IMR-90 (cell line): ENCODE measurements at regions not wholly inside any gene's neighbourhood (a gene's known extent, or its start where the extent isn't known, plus 50 kb on each side); places are given as distances from the start of the nearest gene placed in this dataset.

Experiments
- ATAC-seq: fragments of 200-7000 bp; cut with Tn5 transposase; 2 replicates; pipeline ENCODE4 v1.9.1; 2020; ENCODE audit warnings: low read depth, mild to moderate bottlenecking, moderate library complexity
- BruUV-seq: library from RNA; stranded (reverse); fragments of 400-500 nt; replicated peaks from 2 replicates; lab custom pipeline; 2021; lab: Mats Ljungman, UMichigan
- CTCF ChIA-PET: fragments of 300-600 bp; formaldehyde crosslinking; extraction: SDS; loops from one replicate; lab custom pipeline; 2021; ENCODE audit warnings: antibody characterized with exemption; lab: Yijun Ruan, JAX
- POLR2A ChIA-PET: fragments of 300-600 bp; sonication (Branson Sonifier 250); formaldehyde crosslinking; loops from one replicate; lab custom pipeline; 2022; ENCODE audit warnings: antibody characterized with exemption; ENCODE audit not compliant: unreplicated experiment; lab: Charles Lee
- DNase-seq: peaks from one replicate; pipeline ENCODE4 v3.0.0; 2013
- H2AFZ ChIP-seq: replicated peaks from 2 replicates; pipeline ENCODE3; 2013; ENCODE audit warnings: low read length, mild to moderate bottlenecking; ENCODE audit not compliant: poor library complexity
- H2AK5ac ChIP-seq: 2 replicates; pipeline ENCODE4 v1.6.1; 2013; ENCODE audit warnings: low read depth, low read length, inconsistent platforms
- H2AK9ac ChIP-seq: replicated peaks from 2 replicates; pipeline ENCODE3; 2013; ENCODE audit warnings: mild to moderate bottlenecking, low read depth, low read length, moderate library complexity; ENCODE audit not compliant: poor library complexity
- H2BK120ac ChIP-seq: 2 replicates; pipeline ENCODE4 v1.6.1; 2013; ENCODE audit warnings: low read depth, low read length, inconsistent platforms
- H2BK15ac ChIP-seq: 3 replicates; pipeline ENCODE4 v1.6.1; 2013; ENCODE audit warnings: low read depth, low read length, inconsistent platforms
- H2BK20ac ChIP-seq: 2 replicates; pipeline ENCODE4 v1.6.1; 2013; ENCODE audit warnings: low read depth, mild to moderate bottlenecking, inconsistent platforms, low read length, moderate library complexity
- H2BK5ac ChIP-seq: 2 replicates; pipeline ENCODE4 v1.6.1; 2013; ENCODE audit warnings: mild to moderate bottlenecking, low read depth, low read length, inconsistent platforms; ENCODE audit not compliant: poor library complexity, severe bottlenecking
- H3K14ac ChIP-seq: replicated peaks from 2 replicates; pipeline ENCODE4 v1.6.1; 2013; ENCODE audit warnings: low read depth, low read length, inconsistent platforms
- H3K18ac ChIP-seq: 2 replicates; pipeline ENCODE4 v1.6.1; 2013; ENCODE audit warnings: low read depth, low read length, control low read depth
- H3K23ac ChIP-seq: 2 replicates; pipeline ENCODE4 v1.6.1; 2013; ENCODE audit warnings: low read depth, low read length, inconsistent platforms
- H3K27ac ChIP-seq: 2 replicates; pipeline ENCODE4 v1.5.1; 2013; ENCODE audit warnings: mild to moderate bottlenecking, control low read depth, low read length; ENCODE audit not compliant: insufficient read depth
- H3K27me3 ChIP-seq: 2 replicates; pipeline ENCODE4 v1.6.1; 2013; ENCODE audit warnings: low read length; ENCODE audit not compliant: control insufficient read depth, insufficient read depth
- H3K36me3 ChIP-seq: 2 replicates; pipeline ENCODE4 v1.6.1; 2013; ENCODE audit warnings: low read length, mixed read lengths; ENCODE audit not compliant: control insufficient read depth, insufficient read depth
- H3K4ac ChIP-seq: 2 replicates; pipeline ENCODE4 v1.6.1; 2013; ENCODE audit warnings: low read depth, low read length, inconsistent platforms
- H3K4me1 ChIP-seq: 2 replicates; pipeline ENCODE4 v1.6.1; 2013; ENCODE audit warnings: low read length, mixed read lengths; ENCODE audit not compliant: control insufficient read depth, insufficient read depth
- H3K4me2 ChIP-seq: 2 replicates; pipeline ENCODE4 v1.6.1; 2013; ENCODE audit warnings: low read depth, mild to moderate bottlenecking, control low read depth, low read length, moderate library complexity
- H3K4me3 ChIP-seq: 2 replicates; pipeline ENCODE4 v1.5.1; 2013; ENCODE audit warnings: low read depth, mild to moderate bottlenecking, control low read depth, low read length, moderate library complexity; ENCODE audit not compliant: insufficient read depth
- H3K56ac ChIP-seq: 2 replicates; pipeline ENCODE4 v1.6.1; 2013; ENCODE audit warnings: low read length, inconsistent platforms; ENCODE audit not compliant: insufficient read depth; ENCODE audit errors: extremely low read depth
- H3K79me1 ChIP-seq, 2 experiments: 2 replicates each; pipeline ENCODE4 v1.6.1; 2013; ENCODE audit warnings: low read length in 2 of 2, inconsistent platforms in 1 of 2, low read depth in 1 of 2
- H3K9ac ChIP-seq: 2 replicates; pipeline ENCODE4 v1.6.1; 2013; ENCODE audit warnings: low read depth, low read length, control low read depth
- H3K9me1 ChIP-seq: 2 replicates; pipeline ENCODE4 v1.6.1; 2013; ENCODE audit warnings: low read length, inconsistent platforms; ENCODE audit not compliant: insufficient read depth
- H3K9me3 ChIP-seq: 2 replicates; pipeline ENCODE4 v1.6.1; 2013; ENCODE audit warnings: low read length; ENCODE audit not compliant: control insufficient read depth, insufficient read depth
- H4K20me1 ChIP-seq: 2 replicates; pipeline ENCODE4 v1.6.1; 2013; ENCODE audit warnings: low read length, inconsistent platforms; ENCODE audit not compliant: insufficient read depth
- H4K5ac ChIP-seq: 2 replicates; pipeline ENCODE4 v1.6.1; 2013; ENCODE audit warnings: mild to moderate bottlenecking, low read depth, low read length, control low read depth
- H4K8ac ChIP-seq, 2 experiments: 2 replicates each; pipeline ENCODE4 v1.6.1; 2013; ENCODE audit warnings: low read depth in 2 of 2, low read length in 2 of 2, control low read depth in 1 of 2, inconsistent platforms in 1 of 2
- H4K91ac ChIP-seq: 2 replicates; pipeline ENCODE4 v1.6.1; 2013; ENCODE audit warnings: low read depth, low read length, inconsistent platforms; ENCODE audit not compliant: insufficient read depth
- BHLHE40 ChIP-seq: fragments of 150-350 bp; IDR thresholded peaks from 2 replicates; pipeline ENCODE4 v1.6.1; 2016; ENCODE audit warnings: mild to moderate bottlenecking, low read depth, low read length
- CEBPB ChIP-seq: IDR thresholded peaks from 2 replicates; pipeline ENCODE4 v1.6.1; 2012; ENCODE audit warnings: low read depth, low read length, improper control_type of control experiment
- CHD1 ChIP-seq: IDR thresholded peaks from 2 replicates; pipeline ENCODE4 v1.6.1; 2012; ENCODE audit warnings: low read depth, low read length, improper control_type of control experiment
- CTCF ChIP-seq: conservative IDR thresholded peaks from 2 replicates; pipeline ENCODE4 v1.5.1; 2012; ENCODE audit warnings: mild to moderate bottlenecking, low read depth, low read length, improper control_type of control experiment
- ELK1 ChIP-seq: fragments of 150-350 bp; IDR thresholded peaks from 2 replicates; pipeline ENCODE4 v1.6.1; 2016; ENCODE audit warnings: low read depth, mild to moderate bottlenecking, low read length, moderate library complexity, borderline replicate concordance
- FOS ChIP-seq: fragments of 150-350 bp; IDR thresholded peaks from 2 replicates; pipeline ENCODE4 v1.6.1; 2016; ENCODE audit warnings: low read depth, low read length
- MAFK ChIP-seq: IDR thresholded peaks from 2 replicates; pipeline ENCODE4 v1.6.1; 2012; ENCODE audit warnings: low read depth, low read length, improper control_type of control experiment
- MAZ ChIP-seq: IDR thresholded peaks from 2 replicates; pipeline ENCODE4 v1.6.1; 2012; ENCODE audit warnings: low read depth, mild to moderate bottlenecking, low read length, improper control_type of control experiment, moderate library complexity, borderline replicate concordance
- MXI1 ChIP-seq: IDR thresholded peaks from 2 replicates; pipeline ENCODE4 v1.6.1; 2012; ENCODE audit warnings: low read depth, mild to moderate bottlenecking, low read length, moderate library complexity, borderline replicate concordance
- NFE2L2 ChIP-seq: fragments of 150-350 bp; IDR thresholded peaks from 2 replicates; pipeline ENCODE4 v1.6.1; 2016; ENCODE audit warnings: low read depth, mild to moderate bottlenecking, low read length
- POLR2A ChIP-seq: IDR thresholded peaks from 2 replicates; pipeline ENCODE4 v1.6.1; 2012; ENCODE audit warnings: mild to moderate bottlenecking, low read depth, low read length
- RAD21 ChIP-seq: IDR thresholded peaks from 2 replicates; pipeline ENCODE4 v1.6.1; 2012; ENCODE audit warnings: low read length, improper control_type of control experiment
- RCOR1 ChIP-seq: IDR thresholded peaks from 2 replicates; pipeline ENCODE4 v1.6.1; 2012; ENCODE audit warnings: mild to moderate bottlenecking, low read length, improper control_type of control experiment; ENCODE audit not compliant: insufficient replicate concordance
- RFX5 ChIP-seq: IDR thresholded peaks from 2 replicates; pipeline ENCODE4 v1.8.0; 2012; ENCODE audit warnings: low read depth, mild to moderate bottlenecking, low read length, moderate library complexity
- SMC3 ChIP-seq: fragments of 150-350 bp; IDR thresholded peaks from 2 replicates; pipeline ENCODE4 v1.6.1; 2016; ENCODE audit warnings: low read depth, mild to moderate bottlenecking, antibody characterized with exemption, low read length, moderate library complexity
- USF2 ChIP-seq: fragments of 150-350 bp; IDR thresholded peaks from 2 replicates; pipeline ENCODE4 v1.6.1; 2017; ENCODE audit warnings: mild to moderate bottlenecking, antibody characterized with exemption, low read length, low read depth
- WGBS, 2 experiments: methylation state at CpG; one replicate each; pipeline versions ENCODE4 v1.1.5 to v1.1.7; 2013; ENCODE audit warnings: missing lambda C conversion rate in 2 of 2; ENCODE audit not compliant: insufficient read length in 1 of 2; ENCODE audit errors: extremely low coverage in 2 of 2; 5-methylcytosine and 5-hydroxymethylcytosine counted together
- dilution Hi-C: fragments of 300-500 bp; cut with HindIII; formaldehyde crosslinking; loops from one replicate; pipeline ENCODE4 v1.14.3; 2018; ENCODE audit warnings: low sequenced_read_pairs; ENCODE audit not compliant: unreplicated experiment
- in situ Hi-C: fragments of 300-500 bp; cut with MboI; formaldehyde crosslinking; loops from 3 replicates; pipeline ENCODE4 v1.14.3; 2019; ENCODE audit warnings: low sequenced_read_pairs, inconsistent platforms, mixed read lengths
- intact Hi-C: fragments of 100-400 bp; cut with micrococcal nuclease; formaldehyde crosslinking; loops from 2 replicates; pipeline ENCODE4 v1.10.0; 2022

GRCh38 chr5:5037674-5038073 is 102.5 kb upstream of the ADAMTS16 start:
- H3K4me3 ChIP-seq = no peak overlapping the region
- H2BK120ac ChIP-seq = no peak overlapping the region
- no peak overlapping the region for H4K91ac ChIP-seq
- H2BK15ac ChIP-seq = no peak overlapping the region
- ChIA-PET POLR2A (no interaction called here), CTCF (no interaction called here)
- no peak overlapping the region for H4K8ac ChIP-seq
- no peak overlapping the region for H2BK20ac ChIP-seq
- no CpG with 5 or more reads among the region's 1 CpG for WGBS, 2 experiments
- H3K4ac ChIP-seq = no peak overlapping the region
- no peak overlapping the region for H3K56ac ChIP-seq
- no peak overlapping the region for H3K9ac ChIP-seq
- dilution Hi-C loops = no loop called here
- H4K20me1 ChIP-seq = no peaks in the 10 kb centered on the region
- H3K18ac ChIP-seq = no peak overlapping the region
- H3K23ac ChIP-seq = no peak overlapping the region
- H3K14ac ChIP-seq = no peak overlapping the region
- no TSS peak for BruUV-seq
- H3K36me3 ChIP-seq = no peaks in the 10 kb centered on the region
- no peak overlapping the region for H2AK9ac ChIP-seq
- H3K4me2 ChIP-seq = no peak overlapping the region
- H4K5ac ChIP-seq = no peak overlapping the region
- ATAC-seq (no peak), DNase-seq (no peak)
- no peak overlapping the region for H2BK5ac ChIP-seq
- no peak overlapping the region for H2AK5ac ChIP-seq
- no peak overlapping the region for H3K27ac ChIP-seq
- peaks cover 17% of the 10 kb centered on the region for H3K9me3 ChIP-seq
- H3K9me1 ChIP-seq = no peaks in the 10 kb centered on the region
- no peaks in the 10 kb centered on the region for H3K27me3 ChIP-seq
- no peaks in the 10 kb centered on the region for H3K79me1 ChIP-seq
- in situ Hi-C loops = no loop called here
- H3K4me1 ChIP-seq = no peaks in the 10 kb centered on the region
- no peak for TF ChIP-seq MAZ
- TF ChIP-seq SMC3 = no peak
- no peak for TF ChIP-seq BHLHE40
- TF ChIP-seq RAD21 = no peak
- no peak for TF ChIP-seq CEBPB
- no peak for TF ChIP-seq FOS
- TF ChIP-seq POLR2A = no peak
- no peak for TF ChIP-seq RFX5
- no peak for TF ChIP-seq RCOR1
- TF ChIP-seq CTCF = no peak
- no peak for TF ChIP-seq MAFK
- no peak for TF ChIP-seq MXI1
- TF ChIP-seq NFE2L2 = no peak
- no peak for TF ChIP-seq USF2
- TF ChIP-seq CHD1 = no peak
- TF ChIP-seq ELK1 = no peak
- intact Hi-C loops = no loop called here
- H2AFZ ChIP-seq = no peak overlapping the region
